ENCODE measurements at regions not wholly inside any gene's neighbourhood (a gene's known extent, or its start where the extent isn't known, plus 50 kb on each side); places are given as distances from the start of the nearest gene placed in this dataset.
"Not testable (repeated sequence)": the region's sequence is repeated elsewhere in the genome, so short reads cannot be mapped to it uniquely, and the experiment has no call there.

DNA sequence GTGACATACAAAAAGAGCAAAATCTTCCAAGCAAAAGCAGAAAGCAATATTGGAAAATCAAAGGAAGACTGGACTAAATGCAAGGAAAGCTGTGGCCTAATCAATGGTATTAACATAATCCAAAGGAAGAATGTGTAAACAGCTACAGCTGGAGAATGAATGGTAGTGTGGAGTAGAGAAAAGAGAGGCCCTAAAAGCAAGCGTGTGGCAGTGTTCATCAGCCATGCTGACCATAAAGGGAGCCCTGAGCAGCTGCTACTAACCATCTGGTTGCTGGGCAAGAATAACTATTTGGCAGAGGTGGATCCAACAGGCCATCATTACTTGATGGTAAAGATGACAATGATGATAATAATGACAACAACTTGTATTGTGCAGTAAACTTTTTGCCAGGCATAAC is 148.5 kb upstream of the BEND6 start:
- peak; percentile 50 for DNase-seq (ENCODE audit: low spot score)

DNA sequence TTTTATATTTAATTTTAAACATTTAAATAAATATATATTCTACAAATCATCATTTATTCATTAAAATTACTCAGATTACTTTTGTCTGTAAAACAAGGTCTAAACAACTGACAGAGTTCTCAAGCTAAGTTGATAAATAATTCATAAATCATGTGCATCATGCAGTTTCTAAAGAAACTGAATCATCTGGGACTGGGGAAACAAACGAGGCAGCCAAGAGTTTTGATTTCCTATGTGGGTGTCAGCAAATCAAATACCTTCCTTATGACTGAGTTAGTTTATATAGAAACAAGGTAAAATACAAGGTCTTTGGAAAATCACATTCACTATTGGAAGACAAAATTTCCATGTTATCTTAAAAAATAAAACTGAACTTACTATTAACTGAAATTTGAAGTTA is 149.9 kb upstream of the BEND6 start:
- DNase-seq (ENCODE audit: low spot score) = no peak

DNA sequence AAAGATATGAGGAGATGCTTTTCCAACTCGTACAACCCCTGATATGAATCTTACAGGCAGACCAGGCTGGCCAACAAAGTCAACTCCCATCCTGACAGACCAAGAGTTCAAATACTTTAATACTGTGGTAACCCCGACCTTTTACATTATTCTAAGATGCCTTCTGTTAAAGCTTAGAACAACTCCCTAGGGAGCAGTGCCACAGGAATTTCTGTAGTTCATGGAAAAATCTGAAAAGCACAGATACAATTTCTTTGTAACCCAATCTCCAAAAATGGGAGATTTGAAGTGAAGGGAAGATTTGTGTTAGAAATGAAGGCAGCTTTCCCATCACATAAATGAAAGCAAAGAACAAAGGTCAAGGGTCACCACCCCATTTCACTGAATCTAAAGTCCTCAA is 151.3 kb upstream of the BEND6 start:
- DNase-seq (ENCODE audit: low spot score) = no peak

DNA sequence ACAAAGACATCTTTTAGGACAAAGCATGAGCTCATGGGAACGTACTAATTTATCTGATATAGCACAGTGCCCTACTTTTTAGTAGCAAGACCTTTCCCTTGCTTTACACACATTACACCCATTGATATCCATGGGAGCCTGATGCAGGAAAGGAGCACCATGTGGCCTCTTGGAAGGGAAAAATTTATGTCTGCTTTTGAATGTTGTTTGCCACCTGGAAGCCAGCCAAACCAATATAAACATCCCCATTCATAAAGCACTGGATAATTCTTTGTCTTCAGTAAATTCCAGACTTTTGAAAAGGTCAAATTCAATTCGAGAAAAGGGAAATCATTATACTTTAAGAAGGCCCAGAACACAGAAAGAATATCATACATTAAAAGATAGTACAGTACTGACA is 152.3 kb upstream of the BEND6 start:
- DNase-seq (ENCODE audit: low spot score) = no peak

DNA sequence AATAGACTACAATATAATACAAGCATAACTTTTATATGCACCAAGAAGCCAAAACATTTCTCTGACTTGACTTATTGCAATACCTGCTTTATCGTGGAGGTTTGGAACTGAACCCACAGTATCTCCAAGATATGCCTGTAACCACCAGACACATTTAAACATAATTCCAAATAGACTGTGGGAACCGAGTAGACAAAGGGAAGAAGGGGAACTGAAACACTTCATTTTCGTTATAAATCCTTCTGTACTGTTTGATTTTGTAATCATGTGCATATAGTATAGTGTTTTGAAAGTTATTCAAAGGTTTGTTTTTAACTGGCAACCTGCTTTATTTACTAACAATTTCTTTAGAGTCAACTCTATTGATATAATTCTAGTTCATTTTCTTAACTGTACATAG is 154.9 kb upstream of the BEND6 start:
- DNase-seq (ENCODE audit: low spot score) = no peak

DNA sequence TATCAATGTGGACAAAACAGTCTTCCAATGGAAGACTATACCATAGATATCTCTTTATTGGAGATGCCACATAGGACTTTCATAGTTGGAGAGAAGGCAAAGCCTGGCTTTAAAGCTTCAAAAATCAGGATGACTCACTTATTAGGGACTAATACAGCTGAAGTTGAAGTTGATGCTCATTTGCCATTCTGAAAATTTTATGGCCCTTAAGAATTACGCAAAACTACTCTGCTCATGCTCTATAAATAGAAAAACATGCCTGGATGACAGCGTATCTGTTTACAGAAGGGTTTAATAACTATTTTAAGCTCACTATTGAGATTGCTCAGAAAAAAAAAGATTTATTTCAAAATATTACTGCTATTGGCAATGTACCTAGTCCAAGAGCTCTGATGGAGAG is 155.5 kb upstream of the DST start:
- no peak for DNase-seq (ENCODE audit: low spot score)

DNA sequence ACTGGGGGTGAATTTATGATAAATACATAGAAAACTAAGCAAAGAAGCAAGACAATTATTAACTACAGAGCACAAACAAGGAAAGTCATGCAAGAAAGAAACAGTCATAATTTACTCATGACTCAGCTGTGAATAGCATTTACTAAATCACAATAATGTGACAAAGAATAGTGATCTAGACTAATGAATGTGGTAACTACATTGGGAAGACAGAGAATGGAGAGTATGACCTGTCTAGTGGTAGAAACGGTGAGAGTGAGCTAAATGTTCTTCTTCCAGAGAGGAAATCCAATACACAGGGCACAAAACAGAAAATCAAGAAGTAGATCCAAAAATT is 153.5 kb upstream of the DST start:
- no peak for DNase-seq (ENCODE audit: low spot score)

DNA sequence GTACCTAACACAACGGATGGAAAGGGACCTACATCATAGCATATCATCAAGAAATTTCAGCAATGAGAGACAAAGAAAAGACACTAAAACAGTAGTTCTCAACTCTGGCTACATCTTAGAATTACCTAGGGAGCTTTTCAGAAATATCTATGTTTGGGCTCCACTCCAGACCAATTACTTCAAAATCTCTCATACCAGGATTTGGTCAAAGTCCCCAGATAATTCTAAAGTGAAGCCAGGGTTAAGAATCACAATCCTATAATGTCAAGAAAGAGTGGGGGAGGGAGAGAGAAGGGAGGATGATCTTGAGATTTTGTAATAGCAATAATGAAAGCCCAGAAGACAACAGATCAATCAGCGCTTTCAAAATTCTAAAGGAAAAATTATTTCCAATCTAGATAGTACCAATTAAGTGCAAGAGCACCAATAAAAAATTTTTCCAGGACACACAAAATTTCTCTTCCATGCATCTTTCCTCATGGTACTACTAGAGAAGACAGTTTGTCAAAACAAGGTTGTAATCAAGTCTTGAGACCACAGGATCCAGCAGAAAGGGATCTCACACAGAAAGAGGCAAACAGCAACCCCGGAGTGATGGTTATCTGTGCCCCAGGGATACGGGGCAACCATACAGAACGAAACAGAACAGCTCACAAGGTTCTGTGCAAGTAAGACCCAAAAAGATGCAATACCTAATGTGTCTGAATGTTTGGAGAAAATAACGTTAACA is 152.9 kb upstream of the DST start:
- no peak for DNase-seq (ENCODE audit: low spot score)

DNA sequence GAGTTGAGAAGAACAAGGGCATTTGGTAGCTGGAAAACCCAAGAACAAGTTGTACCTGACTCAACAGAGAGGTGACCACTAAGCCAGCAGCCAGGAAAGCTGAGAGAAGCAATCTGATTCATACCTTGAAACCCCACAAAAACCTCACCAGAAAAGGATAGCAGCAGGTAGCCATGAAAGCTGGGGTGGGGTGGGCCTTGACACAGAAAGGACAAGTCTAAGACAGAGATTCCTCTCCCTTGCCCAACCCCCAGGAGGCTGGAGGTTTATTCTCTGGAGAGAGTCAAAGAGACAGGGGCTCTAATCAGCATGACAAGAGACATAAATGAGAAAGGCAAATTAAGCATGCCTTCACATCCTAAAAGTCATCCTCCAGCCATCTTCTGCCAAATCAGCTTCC is 151.7 kb upstream of the DST start:
- DNase-seq (ENCODE audit: low spot score) = no peak

DNA sequence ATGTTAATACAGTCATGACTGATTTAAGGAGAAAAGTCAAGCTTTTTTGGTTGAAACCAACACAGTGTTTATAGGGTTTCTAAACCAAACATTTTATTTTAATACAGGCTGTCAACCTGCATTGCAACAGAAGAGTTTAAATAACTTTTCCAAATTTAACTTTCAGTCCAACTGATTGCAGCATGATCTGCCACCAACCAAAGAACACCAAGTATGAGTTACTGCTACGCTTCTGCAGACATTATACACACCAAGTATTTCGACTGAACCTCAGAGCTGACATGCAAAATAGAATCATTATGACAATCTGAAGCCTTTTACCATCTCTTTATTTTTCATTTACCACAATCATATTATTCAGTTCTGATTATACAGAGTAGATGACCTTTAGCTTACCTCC is 151.2 kb upstream of the DST start:
- DNase-seq (ENCODE audit: low spot score) = no peak

DNA sequence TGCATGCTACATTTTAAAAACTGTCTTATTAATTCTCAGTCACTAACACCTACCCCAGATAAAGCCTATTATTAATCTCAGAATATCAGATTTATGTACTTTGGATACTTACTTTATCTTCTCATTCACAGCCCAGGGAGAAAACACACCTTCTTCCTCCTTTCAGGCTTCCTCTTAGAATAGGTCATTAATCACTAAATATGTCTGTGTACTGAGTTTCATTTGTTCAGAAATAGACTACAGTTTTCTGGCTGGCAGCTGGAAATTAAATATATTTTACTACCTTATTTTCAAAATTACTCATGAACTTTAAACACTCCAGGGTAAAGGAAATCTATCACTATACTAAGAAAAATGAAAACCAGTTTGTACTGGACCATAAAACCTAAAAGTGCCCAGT is 147.7 kb upstream of the DST start:
- no peak for DNase-seq (ENCODE audit: low spot score)

DNA sequence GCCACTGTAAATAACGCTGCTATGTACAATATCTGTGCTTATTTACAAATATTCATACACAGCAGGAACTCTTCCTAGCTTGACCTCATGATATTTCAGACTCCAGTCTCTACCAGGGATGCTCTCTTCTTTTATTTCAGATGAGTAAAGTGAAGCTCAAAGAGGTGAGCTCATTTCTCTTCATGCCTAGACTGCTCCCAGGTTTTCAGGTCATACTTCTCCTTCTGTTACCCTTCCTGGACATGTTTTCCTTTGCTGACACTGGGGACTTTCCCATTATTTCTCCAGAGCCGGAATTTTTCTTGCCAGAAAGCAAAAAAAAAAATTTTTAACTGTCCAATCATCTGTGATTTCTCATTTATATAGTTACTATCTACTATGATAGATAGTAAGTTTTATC is 147.2 kb upstream of the DST start:
- DNase-seq (ENCODE audit: low spot score) = peak; percentile 29

DNA sequence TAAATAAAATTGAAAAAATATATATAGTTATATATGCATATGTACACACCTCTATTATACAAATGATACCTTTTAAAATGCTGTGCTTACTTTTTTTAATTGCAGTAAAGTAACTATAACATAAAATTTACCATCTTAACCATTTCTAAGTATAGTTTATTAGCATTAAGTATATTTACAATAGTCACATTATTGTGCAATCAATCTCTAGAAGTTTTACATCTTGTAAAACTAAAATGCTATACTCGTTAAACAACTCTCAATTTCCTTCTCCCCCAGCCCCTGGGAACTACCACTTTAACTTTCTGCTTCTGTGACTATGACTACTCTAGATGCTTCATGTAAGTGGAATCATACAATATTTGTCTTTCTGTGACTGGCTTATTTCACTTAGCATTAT is 146.7 kb upstream of the DST start:
- DNase-seq (ENCODE audit: low spot score) = no peak

DNA sequence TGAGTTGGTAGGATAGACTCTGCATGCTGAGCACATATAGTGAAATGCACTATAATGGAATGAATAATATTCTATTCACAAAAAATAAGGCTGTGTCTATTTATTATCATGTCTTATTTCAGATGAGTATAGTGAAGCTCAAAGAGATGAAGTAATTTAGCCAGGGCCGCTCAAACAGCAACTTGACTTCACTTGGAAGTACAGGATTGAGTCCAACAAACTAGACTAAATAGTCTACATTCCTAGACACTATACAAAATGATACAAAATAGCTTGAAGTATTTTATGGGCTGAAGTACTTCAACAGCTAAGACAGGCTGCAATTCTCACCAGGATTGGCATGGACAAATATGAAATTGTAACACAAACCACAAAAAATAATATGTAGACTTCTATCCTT is 144.5 kb upstream of the DST start:
- no peak for DNase-seq (ENCODE audit: low spot score)

DNA sequence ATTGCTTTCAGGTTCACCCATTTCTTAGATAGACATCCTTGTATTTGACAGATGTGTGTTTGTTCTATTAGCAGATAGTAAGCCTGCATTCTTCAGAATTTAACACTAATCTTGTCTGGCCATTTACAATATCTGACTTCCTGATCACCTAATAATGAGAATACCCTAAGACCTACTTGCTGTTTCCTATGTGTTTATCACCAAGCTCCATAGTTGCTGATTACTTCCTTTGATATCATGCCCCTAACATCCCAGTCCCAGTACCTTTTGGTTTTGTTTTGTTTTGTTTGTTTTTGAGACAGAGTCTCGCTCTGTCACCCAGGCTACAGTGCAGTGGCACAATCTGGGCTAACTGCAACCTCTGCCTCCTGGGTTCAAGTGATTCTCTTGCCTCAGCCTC is 143.6 kb upstream of the DST start:
- DNase-seq (ENCODE audit: low spot score) = no peak

DNA sequence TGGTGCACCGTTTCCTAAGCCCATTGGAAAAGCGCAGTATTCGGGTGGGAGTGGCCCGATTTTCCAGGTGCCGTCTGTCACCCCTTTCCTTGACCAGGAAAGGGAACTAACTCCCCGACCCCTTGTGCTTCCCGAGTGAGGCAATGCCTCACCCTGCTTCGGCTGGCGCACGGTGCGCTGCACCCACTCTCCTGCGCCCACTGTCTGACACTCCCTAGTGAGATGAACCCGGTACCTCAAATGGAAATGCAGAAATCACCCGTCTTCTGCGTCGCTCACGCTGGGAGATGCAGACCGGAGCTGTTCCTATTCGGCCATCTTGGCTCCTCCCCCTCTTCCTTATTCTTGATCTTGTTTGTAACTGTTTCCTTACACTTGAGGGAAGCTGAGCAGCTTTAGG is 142.8 kb upstream of the DST start:
- not testable (repeated sequence) for DNase-seq (ENCODE audit: low spot score)

DNA sequence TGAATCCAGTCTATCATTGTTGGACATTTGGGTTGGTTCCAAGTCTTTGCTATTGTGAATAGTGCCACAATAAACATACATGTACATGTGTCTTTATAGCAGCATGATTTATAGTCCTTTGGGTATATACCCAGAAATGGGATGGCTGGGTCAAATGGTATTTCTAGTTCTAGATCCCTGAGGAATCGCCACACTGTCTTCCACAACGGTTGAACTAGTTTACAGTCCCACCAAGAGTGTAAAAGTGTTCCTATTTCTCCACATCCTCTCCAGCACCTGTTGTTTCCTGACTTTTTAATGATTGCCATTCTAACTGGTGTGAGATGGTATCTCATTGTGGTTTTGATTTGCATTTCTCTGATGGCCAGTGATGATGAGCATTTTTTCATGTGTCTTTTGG is 137.4 kb upstream of the DST start:
- not testable (repeated sequence) for DNase-seq (ENCODE audit: low spot score)

DNA sequence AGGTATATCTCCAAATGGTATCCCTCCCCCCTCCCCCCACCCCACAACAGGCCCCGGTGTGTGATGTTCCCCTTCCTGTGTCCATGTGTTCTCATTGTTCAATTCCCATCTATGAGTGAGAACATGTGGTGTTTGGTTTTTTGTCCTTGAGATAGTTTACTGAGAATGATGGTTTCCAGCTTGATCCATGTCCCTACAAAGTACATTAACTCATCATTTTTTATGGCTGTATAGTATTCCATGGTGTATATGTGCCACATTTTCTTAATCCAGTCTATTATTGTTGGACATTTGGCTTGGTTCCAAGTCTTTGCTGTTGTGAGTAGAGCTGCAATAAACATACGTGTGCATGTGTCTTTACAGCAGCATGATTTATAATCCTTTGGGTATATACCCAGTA is 135.8 kb upstream of the DST start:
- DNase-seq (ENCODE audit: low spot score) = not testable (repeated sequence)

DNA sequence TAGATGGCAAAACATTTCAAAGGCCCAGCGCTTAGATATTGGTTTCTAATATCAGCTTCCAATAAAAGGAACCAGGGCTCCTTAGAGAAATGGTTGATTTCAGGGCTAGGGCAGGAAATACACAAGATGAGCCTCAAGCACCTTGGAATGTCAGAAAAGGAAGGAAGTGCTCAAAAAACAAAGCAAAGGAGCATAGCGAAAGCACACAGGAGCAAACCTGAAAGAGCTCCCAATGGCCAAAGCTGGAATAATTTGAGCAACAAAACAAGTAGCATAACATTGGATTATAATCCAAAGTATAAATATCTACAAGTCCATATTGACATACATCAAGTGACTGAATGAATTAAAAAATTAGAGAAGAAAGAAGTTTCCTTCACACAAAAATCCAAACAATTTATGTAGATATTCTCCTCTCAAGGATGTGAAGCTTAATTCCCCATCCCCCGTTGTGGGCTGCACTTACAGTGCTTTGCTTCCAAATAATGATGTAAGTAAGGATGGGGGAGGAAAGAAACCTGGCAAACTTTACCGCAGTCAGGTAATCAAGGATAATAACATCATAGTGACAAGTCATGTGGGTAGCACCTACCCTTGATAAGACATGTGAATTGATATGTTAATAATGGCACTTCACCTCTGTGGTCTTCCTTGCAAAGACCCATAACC is 132.9 kb upstream of the DST start:
- DNase-seq (ENCODE audit: low spot score) = no peak

DNA sequence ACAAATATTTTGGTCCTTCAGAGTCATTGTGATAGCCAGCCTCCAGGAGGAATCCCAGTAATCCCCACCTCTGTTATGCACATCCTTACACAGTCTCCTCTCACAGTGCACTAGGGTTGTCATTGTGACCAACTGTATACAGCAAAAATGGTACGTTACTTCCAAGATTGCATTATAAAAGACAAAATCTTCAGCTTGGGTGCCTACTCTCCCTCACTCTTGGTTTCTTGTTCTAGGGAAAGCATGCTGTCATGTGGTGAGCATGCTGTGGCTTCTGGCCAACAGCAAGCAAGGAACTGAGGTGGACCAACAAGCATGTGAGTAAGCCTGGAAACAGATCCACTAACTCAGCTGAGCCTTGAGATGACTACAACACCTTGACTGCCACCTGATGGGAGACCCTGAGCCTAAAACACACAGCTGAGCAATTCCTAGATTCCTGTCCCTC is 130.1 kb upstream of the DST start:
- DNase-seq (ENCODE audit: low spot score) = peak; percentile 64

DNA sequence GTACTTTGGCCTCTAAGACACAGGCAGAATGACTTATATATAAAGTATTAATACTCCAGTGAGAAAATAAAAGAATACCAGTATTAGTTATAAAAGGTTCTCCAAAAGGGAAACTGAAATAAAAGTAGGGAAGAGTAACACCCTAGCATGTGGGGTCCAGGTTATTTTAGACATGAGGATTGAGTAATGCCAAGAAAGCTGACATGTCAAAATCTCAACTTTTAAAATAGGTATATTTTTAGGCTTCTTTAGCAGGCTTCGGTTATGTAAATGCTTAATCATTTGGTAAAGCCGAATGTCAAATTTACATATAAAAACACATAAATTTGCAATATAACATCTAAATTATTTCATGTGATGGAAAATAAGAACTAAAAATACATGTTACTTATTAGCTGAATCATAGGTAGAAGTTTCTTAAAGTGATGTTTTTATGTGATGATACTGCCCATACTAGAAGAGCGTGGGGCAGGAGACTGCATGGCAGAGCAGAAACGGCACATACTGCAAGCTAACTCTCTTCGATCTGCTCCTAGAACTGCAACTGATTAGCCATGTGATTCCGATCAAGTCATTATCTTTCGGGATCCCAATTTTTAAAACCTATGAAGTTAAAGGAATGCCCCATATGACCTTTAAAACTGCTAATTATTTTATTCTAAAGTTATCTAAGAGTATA is 129.4 kb upstream of the DST start:
- DNase-seq (ENCODE audit: low spot score) = no peak

DNA sequence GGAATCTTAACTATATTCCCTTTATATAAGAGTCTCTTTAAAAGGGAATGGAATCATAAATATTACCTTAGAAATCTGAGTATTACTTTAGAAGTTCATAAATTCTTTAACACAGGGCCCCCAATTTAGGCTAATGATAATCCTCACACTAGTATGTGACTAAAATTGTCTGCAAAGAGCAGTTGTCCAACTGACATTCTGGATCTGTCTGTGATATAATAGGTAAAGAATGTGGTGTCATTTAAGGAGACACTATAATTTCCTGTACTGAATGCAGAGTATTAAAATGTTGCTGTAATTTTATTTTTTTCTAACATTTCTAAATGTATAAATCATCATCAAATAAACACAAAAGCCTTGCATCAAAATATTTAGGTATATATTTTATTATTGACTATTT is 128.5 kb upstream of the DST start:
- no peak for DNase-seq (ENCODE audit: low spot score)

DNA sequence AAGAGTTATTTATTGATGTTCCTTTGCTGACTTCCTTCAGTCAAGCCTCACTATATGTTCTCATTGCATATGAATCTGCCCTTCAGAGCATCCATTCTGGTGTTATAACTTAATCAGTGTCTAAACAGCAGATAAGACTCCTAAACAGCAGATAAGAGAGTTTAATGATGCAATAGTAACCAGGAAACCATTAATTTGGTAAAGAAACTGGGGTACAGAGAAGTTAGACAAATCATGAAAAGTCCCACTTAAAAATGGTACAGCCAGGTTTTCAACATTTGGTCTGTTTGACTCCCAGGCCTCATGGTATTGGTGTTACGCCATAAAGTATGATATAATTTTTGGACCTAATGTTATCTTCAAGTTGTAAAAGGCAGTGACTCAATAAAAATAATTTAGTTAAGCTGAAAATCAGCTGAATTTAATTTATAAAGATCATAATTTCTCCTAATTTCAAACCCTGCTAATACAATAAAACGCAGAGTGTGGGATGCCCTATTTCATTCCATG is 127.4 kb upstream of the DST start:
- DNase-seq (ENCODE audit: low spot score) = no peak

Measured in cerebellar cortex (tissue), 1 donor.